GM18867 (cell line): ENCODE measurements at regions not wholly inside any gene's neighbourhood (a gene's known extent, or its start where the extent isn't known, plus 50 kb on each side); places are given as distances from the start of the nearest gene placed in this dataset.
A peak's percentile ranks its signal among the peaks of the same experiment; 100 is the strongest.

Experiments
- ATAC-seq: cut with Tn5 transposase; IDR thresholded peaks from one replicate; pipeline ENCODE4 v1.9.1; 2021; ENCODE audit warnings: mild to moderate bottlenecking, moderate library complexity; ENCODE audit not compliant: unreplicated experiment

DNA sequence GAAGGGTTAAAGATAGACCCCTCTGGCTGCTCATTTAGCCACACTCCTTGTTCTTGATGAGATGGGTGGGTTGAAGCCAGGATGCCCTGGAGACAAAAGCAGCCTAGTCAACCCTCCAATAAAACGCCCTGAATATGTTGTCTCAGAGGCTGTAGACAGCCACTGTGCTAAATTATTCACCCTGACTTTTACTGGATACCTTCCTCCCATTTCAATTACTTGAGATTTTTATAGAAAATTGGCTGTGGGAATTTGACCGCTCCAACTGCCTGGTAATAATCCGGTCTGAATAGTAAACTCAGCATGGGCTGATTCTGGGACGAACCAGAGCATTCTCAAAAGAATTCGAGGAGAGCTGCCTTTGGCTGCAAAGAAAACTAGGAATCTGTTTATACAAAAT lies 104.2 kb downstream of the SNX18 start:
- ATAC-seq: no peak

DNA sequence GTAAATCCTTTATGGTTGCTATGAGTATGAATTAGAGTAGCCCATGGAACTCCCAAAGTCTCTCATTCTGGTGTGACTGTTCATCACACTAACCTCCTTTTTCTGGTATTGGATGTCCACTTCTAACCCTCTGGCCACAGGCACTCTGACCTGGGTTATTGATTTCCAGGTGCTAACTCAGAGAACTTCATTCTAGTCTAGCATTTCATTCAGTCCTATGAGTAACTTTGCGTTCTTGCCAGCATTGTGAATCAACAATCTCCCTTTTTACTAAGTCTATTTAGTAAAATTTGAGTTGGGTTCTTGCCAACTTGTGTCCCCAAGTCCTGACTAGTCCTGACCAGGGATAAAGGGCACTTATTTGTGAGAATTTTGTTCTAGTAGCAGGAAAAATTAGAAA lies 103.5 kb downstream of the SNX18 start:
- ATAC-seq: no peak

DNA sequence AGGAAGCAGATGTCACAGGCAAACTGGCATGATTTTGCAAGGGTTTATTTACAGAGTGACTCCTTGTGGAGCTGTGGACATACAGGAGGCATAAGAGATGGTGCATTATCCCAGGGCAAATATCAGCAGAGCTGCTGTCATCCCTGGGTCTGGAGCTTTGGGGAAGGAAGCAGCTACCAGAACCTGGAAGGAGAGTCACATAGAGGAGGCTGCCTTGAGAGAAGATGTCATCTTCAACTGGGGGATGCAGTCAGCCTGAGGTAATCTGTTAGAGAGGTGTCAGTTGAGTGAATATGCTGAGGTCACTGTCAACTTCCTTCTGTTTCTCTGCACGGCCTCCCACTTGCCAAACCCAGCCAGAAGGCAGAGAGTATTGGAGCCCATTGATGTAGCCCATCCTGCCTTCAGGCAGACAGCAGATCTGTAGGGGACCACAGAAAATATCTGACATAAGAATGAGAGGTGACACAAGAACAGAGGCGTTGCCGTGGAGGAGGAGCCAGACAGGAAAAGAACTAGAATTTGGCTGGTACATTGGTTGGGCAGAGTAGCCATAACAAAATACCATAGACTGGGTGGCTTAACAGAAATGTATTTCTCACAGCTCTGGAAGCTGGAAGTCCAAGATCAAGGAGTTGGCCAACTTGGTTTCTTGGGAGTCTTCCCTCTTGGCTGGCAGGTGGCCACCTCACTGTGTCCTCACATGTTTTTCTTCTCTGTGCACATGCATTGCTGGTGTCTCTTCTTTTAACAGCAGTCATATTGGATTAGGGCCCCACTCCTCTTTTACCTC lies 102.8 kb downstream of the SNX18 start:
- no peak for ATAC-seq

DNA sequence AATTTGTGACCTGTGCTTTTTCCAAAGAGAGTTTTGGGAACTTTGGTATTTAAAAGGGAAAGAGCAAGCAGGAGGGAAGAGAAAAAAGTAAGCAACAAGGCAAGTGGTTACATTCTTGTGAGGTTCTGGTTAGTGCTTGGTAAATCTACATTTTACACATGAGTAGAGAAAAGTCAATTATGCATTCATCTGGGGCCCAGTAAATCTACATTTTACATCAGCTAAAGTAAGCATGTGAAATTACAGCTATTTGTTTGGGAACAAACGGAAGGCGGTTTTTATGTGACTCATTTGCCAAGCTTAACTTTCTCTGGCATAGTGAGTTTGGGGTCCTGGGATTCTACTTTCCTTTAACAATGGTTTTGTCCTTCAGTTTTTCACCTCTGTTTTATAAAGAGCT lies 102.2 kb downstream of the SNX18 start:
- ATAC-seq: no peak

DNA sequence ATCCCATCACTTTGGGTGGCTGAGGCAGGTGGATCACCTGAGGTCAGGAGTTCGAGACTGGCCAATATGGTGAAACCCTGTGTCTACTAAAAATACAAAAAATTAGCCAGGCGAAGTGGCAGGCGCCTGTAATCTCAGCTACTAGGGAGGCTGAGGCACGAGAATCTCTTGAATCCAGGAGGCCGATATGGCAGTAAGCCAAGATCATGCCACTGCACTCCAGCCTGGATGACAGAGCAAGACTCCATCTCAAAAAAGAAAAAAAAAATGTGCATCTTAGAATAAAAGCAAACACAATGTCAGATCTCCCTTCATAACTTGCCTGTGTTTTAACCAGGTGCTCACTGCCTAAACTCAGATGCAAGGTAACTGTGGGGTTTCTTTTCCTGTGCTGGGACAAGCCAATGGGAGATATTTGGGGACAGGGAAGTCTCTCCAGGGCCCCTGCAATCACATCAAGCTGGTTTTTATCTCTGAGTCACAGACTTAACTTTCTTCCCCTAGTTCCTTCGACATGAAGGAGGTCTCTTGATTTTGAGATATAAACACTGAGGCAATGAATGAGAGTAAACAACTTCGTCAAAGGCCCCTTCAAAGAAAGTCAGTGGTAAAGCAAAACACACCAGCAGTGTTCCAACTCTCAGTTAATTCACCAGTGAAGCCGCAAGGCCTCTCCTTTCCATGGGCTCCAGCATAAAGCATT lies 99.1 kb downstream of the SNX18 start:
- ATAC-seq: no peak

DNA sequence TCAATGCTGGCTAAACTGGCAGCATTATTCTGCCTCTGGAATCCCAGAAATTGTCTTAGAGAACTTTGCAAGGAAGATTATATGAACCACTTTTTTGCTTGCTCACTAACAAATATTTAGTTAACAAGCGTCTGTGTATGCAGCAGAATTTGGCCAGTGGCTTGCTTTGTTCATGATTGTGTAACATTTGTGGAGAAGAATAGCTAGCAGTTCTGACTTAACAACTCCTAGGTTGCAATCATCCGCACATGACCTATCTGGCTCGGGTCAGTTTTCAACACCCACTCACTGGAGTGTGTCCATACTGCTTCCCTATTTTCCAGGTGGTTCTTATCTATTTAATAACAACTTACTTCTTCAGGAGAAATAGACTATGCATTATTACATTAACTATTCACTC lies 98.5 kb downstream of the SNX18 start:
- no peak for ATAC-seq

DNA sequence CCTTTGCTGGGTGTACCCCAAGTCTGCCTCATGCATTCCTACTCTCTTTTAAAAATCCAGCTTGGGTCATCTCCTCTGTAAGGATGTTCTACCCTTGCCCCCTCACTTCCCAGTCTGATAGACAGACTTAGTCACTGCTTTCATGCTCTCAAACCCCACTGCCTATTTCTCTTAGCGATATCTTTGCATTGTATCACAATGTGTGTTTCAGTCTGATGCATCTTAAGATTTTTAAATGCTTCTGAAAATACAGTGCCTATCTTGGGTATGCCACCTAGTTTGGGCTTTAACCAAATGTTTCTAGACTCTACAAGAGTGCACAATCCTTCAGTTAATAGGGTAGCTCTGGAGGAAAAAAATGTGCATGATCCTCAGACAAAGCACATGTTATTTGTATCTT lies 97.8 kb downstream of the SNX18 start:
- ATAC-seq: no peak

DNA sequence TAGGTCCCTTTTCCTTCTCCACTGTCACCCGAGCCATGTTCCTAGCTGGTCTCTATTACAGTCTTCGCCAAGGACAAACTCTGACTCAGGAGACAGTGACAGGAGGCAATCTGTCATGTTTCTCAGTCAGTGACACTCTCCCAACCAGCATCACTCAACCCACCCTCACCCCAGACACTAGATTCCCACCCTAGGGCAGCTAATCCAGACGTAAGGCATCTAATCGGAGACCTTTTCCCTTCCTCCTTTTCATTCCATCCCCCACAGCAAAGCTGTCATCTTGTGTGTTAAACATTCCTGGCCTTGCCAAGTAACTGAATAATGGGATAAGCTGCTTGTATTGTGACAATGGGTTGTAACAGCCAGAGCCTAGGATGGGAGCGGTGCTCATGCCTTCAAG lies 95.2 kb downstream of the SNX18 start:
- ATAC-seq: no peak

DNA sequence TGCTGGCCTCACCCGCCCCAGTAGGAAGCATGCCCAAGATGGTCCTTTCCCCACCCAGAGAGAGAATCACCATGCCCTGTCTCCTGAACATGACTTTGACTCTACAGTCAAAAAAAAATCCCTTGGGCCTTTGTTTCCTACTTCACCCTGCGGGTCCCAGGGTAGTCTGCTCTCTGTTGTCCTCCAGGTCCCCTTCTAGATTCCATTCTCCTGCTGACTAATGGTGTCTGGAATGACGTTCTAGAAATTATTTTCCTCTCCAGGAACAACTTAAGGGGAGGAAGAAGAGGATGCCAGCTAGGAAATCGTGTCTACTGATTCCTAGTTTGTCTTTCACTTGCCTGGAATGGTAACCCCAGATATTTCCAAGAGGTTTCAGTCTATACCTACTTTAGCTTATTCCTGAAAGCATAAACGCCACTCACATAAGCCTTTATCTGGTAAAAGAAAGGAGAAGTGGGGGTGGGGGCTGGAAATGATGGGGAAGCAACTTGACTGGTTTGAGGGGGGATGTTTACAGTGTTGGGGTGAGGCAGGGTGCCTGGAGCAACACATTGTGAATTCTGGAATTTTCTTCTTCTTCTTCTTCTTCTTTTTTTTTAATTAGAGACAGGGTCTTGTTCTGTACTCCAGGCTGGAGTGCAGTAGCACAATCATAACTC lies 93.9 kb downstream of the SNX18 start:
- ATAC-seq: no peak

DNA sequence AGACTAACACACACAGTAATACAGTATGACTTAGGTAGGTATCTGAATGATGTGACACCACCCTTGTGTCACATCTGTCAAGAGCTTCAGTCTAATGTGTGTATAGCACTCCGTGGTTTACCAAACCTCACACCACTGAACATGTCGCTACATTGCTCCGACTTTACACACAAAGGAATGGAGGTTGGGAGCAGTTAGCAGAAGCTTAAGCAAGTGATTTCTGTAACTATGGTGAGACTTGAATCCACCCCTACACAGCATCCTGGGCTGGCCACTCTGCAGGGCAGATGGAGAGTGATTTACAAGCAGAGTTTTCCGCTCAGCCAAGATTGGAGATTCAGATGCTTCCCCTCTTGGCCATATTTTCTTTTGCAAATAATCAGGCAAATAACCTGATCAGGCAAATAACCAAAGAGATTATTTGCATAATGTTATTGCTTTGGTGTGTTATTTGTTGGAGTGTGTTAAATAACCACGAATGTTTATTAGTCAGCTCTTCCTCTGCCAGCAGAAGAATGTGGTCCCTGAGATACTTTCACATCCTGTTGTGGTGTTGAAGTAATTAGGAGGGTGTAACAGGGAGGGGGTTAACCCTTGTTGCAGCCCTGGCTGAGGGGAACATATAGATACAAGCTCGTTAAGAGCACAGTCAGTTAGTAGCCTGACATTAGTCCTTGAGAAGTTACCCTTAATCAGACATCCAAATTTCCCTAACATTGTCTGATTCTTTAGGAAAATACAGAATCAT lies 92.8 kb downstream of the SNX18 start:
- peak; percentile 97 for ATAC-seq

DNA sequence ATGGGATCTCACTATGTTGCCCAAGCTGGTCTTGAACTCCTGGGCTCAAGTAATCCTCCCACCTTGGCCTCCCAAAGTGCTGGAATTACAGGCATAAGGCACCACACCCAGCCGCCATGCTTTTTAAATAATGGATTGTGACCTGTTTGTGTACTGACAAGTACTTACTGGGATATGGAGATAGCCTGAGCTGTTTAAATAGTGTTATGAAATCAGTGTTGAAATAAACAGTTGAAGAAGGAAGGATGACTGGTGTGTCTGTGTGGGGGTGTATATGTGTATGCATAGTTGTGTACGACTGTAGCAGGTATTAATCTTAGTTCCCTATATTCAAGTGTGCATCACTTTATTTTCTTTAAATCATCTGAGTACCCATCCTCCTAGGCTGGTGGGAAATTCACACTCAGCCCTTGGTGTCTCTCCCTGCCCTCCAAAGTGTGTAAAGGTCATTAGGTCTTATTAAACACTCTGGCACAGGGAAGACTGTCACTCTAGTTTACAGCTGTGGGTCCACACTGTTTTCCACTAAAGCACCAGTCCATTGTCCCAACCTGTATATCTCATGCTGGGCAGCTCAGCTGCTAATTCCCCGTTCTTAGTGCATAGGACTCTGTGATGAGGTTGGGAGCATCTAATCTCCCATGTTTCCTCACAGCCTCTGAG lies 91.0 kb downstream of the SNX18 start:
- ATAC-seq: no peak

DNA sequence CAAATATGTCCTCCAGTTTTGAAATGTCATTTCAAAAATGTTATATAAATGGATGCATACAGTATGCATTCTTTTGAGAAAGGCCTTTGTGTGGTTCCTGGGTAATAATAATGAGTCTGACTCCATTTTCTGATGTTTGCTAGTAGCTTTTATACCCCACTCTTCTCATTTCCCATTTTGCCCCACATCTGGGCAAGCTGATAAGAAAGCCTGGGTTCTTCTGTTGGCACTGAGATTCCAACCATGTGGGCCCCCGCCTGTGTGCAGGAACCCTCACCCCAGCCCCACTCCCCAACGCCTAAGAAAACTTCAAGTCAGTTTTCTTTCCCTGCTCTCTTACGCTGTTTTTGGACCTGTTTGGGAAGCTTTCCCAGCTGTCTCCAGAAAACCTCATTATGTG lies 89.4 kb downstream of the SNX18 start:
- ATAC-seq: no peak

DNA sequence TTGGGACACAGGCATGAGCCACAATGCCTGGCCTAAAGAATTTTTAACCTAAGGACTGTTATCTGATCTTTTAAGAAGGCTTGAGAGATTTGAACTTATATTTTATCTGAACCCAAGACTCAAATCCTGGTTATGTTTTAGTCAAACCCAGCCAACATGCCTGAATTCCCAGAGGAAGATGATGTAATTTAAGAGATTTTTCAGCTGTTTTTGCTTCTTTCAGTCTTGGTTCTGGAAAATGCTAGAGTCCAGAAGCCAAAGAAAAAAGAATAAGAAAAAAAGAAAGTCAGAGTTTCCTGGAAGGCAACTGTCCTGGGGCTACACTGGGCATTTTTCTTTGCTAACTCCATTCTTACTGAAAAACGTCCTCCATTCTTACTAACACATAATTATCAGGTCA lies 85.8 kb downstream of the SNX18 start:
- no peak for ATAC-seq

DNA sequence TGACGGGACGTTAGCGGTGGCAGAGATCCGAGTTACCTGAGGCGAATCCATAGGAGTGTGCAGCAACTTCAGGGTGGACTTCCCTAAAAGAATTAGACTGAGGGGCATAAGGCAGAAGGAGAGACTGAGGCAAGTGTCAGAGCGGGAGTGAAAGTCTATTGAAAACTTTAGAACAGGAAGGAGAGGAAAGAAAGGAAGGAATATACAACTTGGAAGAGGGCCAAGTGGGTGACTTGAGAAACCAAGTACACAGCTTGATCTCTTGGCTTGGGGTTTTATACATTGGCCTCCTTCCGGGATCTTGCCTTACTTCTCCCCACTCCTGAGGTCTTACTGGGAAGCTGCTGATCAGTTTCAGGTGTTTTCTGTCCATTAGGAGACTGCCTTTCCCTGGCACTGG lies 84.9 kb downstream of the SNX18 start:
- ATAC-seq: no peak

DNA sequence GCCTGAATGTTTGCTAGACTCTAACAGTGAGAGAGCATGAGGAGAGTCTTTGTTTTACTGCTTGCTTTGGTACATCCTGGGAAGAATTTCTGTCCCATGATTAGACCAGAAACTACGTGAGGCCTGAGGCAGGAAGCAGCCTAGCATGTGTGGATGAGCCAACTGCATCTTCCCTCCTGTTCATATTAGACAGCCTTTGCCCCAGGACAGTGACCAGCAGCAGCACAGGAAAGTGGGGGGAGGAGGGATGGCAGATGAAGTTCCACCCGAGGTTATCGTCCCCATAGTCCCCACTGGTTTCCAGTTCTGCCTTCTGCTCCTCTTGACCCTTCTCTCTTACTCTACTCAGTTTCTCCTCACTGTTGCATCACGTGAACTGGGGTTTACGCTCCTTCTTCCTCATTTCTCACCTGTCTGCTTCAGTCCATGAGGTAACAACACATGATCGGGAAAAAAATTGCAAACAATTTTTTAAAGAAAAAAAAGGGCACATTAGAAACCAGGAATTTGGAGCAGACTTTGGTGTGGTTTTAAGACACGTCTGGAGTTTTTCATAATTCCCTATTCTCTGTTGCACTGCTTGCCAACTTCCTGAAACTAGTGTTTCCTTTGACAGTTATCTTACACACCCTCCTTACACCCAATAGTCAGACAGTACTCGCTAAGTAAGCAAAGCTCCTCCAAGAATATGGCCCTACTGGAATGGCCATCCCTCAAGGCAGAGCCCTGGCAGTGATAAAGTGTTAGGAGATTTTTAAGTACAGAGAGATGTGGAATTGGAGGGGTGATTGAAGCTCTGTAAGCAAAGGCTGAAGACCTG lies 84.1 kb downstream of the SNX18 start:
- ATAC-seq: no peak
